ENCODE measurements at regions not wholly inside any gene's neighbourhood (a gene's known extent, or its start where the extent isn't known, plus 50 kb on each side); places are given as distances from the start of the nearest gene placed in this dataset.
A peak's percentile ranks its signal among the peaks of the same experiment; 100 is the strongest.

DNA sequence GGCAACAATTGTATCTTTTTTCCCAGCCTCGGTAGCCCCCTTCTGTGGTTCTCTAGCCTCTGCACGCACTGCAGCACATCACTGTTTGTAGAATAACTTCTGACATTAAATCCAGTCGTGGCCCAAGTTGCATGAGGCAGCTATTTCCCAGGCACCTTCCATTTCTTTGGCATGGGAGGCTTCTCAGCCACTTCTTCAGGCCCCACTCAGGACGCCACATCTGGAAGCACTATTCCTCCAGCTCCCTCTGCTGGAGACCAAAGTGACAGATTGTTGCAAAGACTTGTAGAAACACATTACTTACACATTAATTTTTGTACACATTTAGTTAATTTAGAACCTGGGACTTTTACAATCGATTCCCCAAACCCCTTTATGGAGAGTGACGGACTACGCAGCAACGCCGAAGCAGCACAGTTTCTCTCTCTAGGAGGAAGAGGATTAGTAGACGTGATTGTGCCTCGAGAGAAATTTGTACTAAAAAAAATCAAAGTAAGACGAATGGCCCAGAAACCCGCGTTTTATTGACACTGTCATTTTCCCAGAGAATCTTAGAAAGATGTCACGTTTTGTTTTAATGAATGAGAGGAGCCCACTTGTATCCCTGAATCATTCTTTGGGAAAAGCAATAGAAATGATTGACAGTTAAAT, 57.8 kb upstream of the RGPD5 start:
- Histone ChIP-seq H3K27me3 (no peaks in the 10 kb centered on the region), H3K4me1 (no peaks in the 10 kb centered on the region), H3K27ac (no peak overlapping the region), H3K36me3 (no peaks in the 10 kb centered on the region), H3K4me3 (no peak overlapping the region), H3K9me3 (no peaks in the 10 kb centered on the region), H3K9ac (ENCODE audit: low read depth in 2 of 2, low read length in 2 of 2) (no peak overlapping the region)
- intact Hi-C loops (cut with DNase I): no loop called here
- TF ChIP-seq, protein P1, sequence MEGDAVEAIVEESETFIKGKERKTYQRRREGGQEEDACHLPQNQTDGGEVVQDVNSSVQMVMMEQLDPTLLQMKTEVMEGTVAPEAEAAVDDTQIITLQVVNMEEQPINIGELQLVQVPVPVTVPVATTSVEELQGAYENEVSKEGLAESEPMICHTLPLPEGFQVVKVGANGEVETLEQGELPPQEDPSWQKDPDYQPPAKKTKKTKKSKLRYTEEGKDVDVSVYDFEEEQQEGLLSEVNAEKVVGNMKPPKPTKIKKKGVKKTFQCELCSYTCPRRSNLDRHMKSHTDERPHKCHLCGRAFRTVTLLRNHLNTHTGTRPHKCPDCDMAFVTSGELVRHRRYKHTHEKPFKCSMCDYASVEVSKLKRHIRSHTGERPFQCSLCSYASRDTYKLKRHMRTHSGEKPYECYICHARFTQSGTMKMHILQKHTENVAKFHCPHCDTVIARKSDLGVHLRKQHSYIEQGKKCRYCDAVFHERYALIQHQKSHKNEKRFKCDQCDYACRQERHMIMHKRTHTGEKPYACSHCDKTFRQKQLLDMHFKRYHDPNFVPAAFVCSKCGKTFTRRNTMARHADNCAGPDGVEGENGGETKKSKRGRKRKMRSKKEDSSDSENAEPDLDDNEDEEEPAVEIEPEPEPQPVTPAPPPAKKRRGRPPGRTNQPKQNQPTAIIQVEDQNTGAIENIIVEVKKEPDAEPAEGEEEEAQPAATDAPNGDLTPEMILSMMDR (IDR thresholded peaks at IDR 0.05): peak; percentile 58
- peak; percentile 67 for DNase-seq

Measured in colonic mucosa (tissue), 4 donors.